Activated B cell treated with CpG ODN at 0.5 μM for 24 hours (primary cell): ENCODE measurements at regions not wholly inside any gene's neighbourhood (a gene's known extent, or its start where the extent isn't known, plus 50 kb on each side); places are given as distances from the start of the nearest gene placed in this dataset.

Experiments
- ATAC-seq: fragments of 200-7000 bp; cut with Tn5 transposase; one replicate; pipeline ENCODE4 v1.10.0; 2021; ENCODE audit warnings: low read depth, mild to moderate bottlenecking, moderate library complexity
- CTCF ChIA-PET: fragments of 350-600 bp; sonication (Branson Sonifier 250); formaldehyde crosslinking; loops from one replicate; lab custom pipeline; 2021; ENCODE audit warnings: antibody characterized with exemption; lab: Charles Lee
- POLR2A ChIA-PET: fragments of 350-600 bp; sonication (Branson Sonifier 250); formaldehyde crosslinking; loops from one replicate; lab custom pipeline; 2021; ENCODE audit warnings: antibody characterized with exemption; lab: Charles Lee
- DNase-seq: peaks from one replicate; pipeline ENCODE4 v3.0.0; 2022
- H3K27ac Mint-ChIP-seq: one replicate; pipeline ENCODE4 v1.8.0; 2020; ENCODE audit warnings: mixed read lengths
- H3K27me3 Mint-ChIP-seq: one replicate; pipeline ENCODE4 v1.8.0; 2021; ENCODE audit warnings: mixed read lengths
- H3K36me3 Mint-ChIP-seq: one replicate; pipeline ENCODE4 v1.8.0; 2021; ENCODE audit warnings: low read depth, mixed read lengths
- H3K4me1 Mint-ChIP-seq: one replicate; pipeline ENCODE4 v1.8.0; 2021; ENCODE audit warnings: mixed read lengths
- H3K4me3 Mint-ChIP-seq: one replicate; pipeline ENCODE4 v1.8.0; 2020; ENCODE audit warnings: mild to moderate bottlenecking, mixed read lengths
- H3K9me3 Mint-ChIP-seq: one replicate; pipeline ENCODE4 v1.8.0; 2020; ENCODE audit warnings: mixed read lengths
- intact Hi-C: fragments of 100-400 bp; cut with micrococcal nuclease; formaldehyde crosslinking; loops from one replicate; pipeline ENCODE4 v1.15.1; 2024
- TF ChIP-seq, protein P1 (sequence below): fragments of 200-600 bp; IDR thresholded peaks from one replicate; pipeline ENCODE4 v1.8.0; 2022; ENCODE audit warnings: antibody characterized with exemption, mild to moderate bottlenecking

- no peaks in the 10 kb centered on the region for H3K9me3 Mint-ChIP-seq
- no peak overlapping the region for H3K27ac Mint-ChIP-seq
- intact Hi-C loops = no loop called here
- DNase-seq (no peak), ATAC-seq (no peak)
- H3K4me3 Mint-ChIP-seq = no peak overlapping the region
- POLR2A ChIA-PET = no interaction called here
- TF ChIP-seq, protein P1, sequence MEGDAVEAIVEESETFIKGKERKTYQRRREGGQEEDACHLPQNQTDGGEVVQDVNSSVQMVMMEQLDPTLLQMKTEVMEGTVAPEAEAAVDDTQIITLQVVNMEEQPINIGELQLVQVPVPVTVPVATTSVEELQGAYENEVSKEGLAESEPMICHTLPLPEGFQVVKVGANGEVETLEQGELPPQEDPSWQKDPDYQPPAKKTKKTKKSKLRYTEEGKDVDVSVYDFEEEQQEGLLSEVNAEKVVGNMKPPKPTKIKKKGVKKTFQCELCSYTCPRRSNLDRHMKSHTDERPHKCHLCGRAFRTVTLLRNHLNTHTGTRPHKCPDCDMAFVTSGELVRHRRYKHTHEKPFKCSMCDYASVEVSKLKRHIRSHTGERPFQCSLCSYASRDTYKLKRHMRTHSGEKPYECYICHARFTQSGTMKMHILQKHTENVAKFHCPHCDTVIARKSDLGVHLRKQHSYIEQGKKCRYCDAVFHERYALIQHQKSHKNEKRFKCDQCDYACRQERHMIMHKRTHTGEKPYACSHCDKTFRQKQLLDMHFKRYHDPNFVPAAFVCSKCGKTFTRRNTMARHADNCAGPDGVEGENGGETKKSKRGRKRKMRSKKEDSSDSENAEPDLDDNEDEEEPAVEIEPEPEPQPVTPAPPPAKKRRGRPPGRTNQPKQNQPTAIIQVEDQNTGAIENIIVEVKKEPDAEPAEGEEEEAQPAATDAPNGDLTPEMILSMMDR = no peak
- H3K4me1 Mint-ChIP-seq = no peaks in the 10 kb centered on the region
- CTCF ChIA-PET = no interaction called here
- H3K36me3 Mint-ChIP-seq = no peaks in the 10 kb centered on the region
- no peaks in the 10 kb centered on the region for H3K27me3 Mint-ChIP-seq
Measured at GRCh38 chr1:98316286-98316905, 345.1 kb upstream of the SNX7 start.

GRCh38 chr1:98315309-98315708 lies 346.2 kb upstream of the SNX7 start:
- H3K4me3 Mint-ChIP-seq = no peak overlapping the region
- no peaks in the 10 kb centered on the region for H3K4me1 Mint-ChIP-seq
- DNase-seq (no peak), ATAC-seq (no peak)
- H3K27ac Mint-ChIP-seq = no peak overlapping the region
- intact Hi-C loops = no loop called here
- POLR2A ChIA-PET = no interaction called here
- TF ChIP-seq, protein P1 = no peak
- H3K9me3 Mint-ChIP-seq = no peaks in the 10 kb centered on the region
- CTCF ChIA-PET = no interaction called here
- no peaks in the 10 kb centered on the region for H3K27me3 Mint-ChIP-seq
- H3K36me3 Mint-ChIP-seq = no peaks in the 10 kb centered on the region

DNA sequence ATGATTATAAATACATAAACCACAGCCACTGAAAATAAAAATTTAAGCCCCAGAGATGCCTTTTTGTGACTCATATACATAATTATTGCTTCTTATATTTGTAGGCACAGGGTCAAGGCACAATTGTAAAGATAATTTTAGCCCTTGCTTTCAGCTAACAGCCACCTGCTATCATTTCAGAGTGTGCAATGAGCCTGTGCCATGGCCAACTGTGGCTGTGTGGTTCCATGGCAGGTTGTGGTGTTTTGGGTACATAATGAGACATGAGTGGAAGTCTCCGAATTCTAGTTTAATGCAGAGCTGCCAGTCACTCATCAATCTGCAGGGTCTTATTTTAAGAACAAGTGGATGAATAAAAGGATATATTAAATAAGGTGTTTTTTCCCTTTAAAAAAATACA lies 346.9 kb upstream of the SNX7 start:
- ATAC-seq = no peak
- intact Hi-C loops = no loop called here
- no peaks in the 10 kb centered on the region for H3K27me3 Mint-ChIP-seq
- no peaks in the 10 kb centered on the region for H3K9me3 Mint-ChIP-seq
- POLR2A ChIA-PET = no interaction called here
- H3K27ac Mint-ChIP-seq = no peak overlapping the region
- H3K4me1 Mint-ChIP-seq = no peaks in the 10 kb centered on the region
- no peak overlapping the region for H3K4me3 Mint-ChIP-seq
- H3K36me3 Mint-ChIP-seq = no peaks in the 10 kb centered on the region
- DNase-seq = no peak
- CTCF ChIA-PET = no interaction called here
- TF ChIP-seq, protein P1 = no peak

GRCh38 chr1:98306517-98307089 lies 354.9 kb upstream of the SNX7 start:
- no peak overlapping the region for H3K4me3 Mint-ChIP-seq
- ChIA-PET CTCF (no interaction called here), POLR2A (no interaction called here)
- no peaks in the 10 kb centered on the region for H3K36me3 Mint-ChIP-seq
- intact Hi-C loops = no loop called here
- no peak for ATAC-seq
- DNase-seq = no peak
- no peaks in the 10 kb centered on the region for H3K4me1 Mint-ChIP-seq
- H3K27me3 Mint-ChIP-seq = no peaks in the 10 kb centered on the region
- TF ChIP-seq, protein P1 = no peak
- peaks cover 3% of the 10 kb centered on the region for H3K9me3 Mint-ChIP-seq
- H3K27ac Mint-ChIP-seq = no peak overlapping the region

DNA sequence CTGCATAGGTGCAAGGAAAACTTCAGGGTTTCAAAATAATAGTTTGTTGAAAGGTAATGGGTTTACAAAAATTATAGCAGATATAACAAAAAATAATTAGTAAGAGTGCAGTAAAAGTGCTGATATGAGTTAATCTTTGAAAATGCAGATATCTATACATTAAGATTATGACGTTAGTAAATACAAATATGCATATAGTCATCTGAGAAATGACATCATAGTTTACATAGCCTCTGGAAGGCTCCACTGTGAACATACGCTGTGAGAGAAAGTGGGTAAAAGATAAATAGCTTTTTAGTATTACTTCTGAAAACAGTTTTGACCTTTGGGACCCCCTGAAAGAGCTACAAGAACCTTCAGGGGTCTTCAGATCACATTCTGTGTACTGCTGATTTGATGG lies 356.2 kb upstream of the SNX7 start:
- Mint-ChIP-seq H3K4me1 (no peaks in the 10 kb centered on the region), H3K4me3 (no peak overlapping the region), H3K27me3 (no peaks in the 10 kb centered on the region), H3K27ac (no peak overlapping the region), H3K9me3 (peaks cover 3% of the 10 kb centered on the region), H3K36me3 (no peaks in the 10 kb centered on the region)
- no peak for ATAC-seq
- ChIA-PET POLR2A (no interaction called here), CTCF (interaction anchor here (0.6 kb wide), 1 partner anchor 111 kb away, joined by 3 read pairs; no protein-coding TSS in a partner anchor)
- no peak for DNase-seq
- TF ChIP-seq, protein P1 = no peak
- intact Hi-C loops = no loop called here
